ENCODE measurements at regions not wholly inside any gene's neighbourhood (a gene's known extent, or its start where the extent isn't known, plus 50 kb on each side); places are given as distances from the start of the nearest gene placed in this dataset.
"Not testable (repeated sequence)": the region's sequence is repeated elsewhere in the genome, so short reads cannot be mapped to it uniquely, and the experiment has no call there.

DNA sequence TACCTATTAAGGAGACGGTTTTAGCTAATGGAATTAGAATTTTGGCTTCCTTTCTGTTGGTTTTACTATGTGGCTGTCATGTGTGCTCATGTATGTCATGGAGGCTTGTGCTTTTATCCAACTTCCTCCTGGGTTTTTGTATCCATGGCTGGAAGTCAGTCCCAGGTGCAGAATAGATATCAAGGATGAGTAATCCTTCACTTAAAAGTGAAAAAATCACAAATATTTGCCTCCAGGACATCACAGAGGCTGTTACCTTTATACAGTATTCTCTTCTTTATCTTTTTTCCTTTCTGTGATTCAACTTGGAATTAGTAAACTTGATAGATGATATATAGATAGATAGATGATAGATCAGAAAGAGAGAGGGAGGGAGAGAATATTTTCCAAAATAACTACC is 706.8 kb downstream of the GALC start:
- no peak for DNase-seq

- no peak for DNase-seq
Observed at GRCh38 chr14:87285506-87285905, 707.5 kb downstream of the GALC start.

DNA sequence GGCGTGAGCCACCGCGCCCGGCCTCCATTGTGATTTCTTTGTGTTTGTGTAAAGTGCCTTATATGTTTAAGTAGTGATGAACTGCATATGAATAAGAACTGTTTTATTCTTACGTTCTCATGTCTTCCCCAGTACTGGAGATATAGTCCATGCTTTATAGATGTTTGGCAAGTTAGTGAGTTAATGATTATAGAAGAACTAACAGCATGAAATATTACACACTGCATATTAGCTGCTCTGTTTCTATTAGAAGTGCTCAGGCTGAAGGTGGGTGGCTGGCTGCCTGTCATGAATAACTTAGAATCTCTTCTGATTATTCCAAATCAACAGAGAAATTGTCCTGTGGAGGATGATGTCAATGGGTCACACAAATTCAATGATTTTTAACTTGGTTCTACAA is 709.4 kb downstream of the GALC start:
- DNase-seq, result no peak

DNA sequence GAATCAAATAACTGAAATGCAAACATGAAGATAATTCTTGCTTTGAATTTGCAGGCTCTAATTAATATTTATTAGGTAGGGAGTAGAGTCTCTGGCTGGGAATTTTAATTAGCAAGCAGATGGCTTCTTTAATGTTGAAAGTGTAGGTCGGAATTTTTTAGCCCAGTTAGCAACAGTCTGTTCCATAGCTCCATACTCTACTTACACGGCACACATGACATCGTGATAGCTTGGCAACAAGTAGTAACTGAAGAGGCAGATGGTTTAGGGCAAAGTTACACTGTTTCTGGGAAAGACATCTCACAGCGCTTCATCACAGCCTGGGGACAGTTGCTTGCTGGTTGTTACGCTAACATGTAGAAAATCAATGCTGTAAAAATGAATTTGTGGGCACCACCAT is 710.7 kb downstream of the GALC start:
- no peak for DNase-seq

GRCh38 chr14:87278415-87278814 is 714.6 kb downstream of the GALC start:
- no peak for DNase-seq

DNA sequence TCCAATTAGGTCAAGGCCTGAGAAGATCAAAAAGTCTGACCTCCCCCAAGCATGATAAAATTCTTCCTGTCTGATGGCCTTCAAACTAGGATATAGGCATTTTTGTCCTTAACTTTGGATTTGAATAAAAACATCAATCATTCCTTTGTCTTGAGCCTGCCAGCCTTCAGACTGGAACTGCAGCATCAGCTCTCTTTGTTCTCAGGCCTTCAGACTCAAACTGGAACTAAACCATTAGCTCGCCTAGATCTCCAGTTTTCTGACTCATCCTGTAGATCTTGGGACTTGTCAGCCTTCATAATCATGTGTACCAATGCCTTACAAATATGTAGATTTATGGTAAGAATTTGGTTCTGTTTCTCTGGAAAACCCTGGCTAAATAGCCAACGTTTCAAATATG is 721.7 kb downstream of the GALC start:
- no peak for DNase-seq

DNA sequence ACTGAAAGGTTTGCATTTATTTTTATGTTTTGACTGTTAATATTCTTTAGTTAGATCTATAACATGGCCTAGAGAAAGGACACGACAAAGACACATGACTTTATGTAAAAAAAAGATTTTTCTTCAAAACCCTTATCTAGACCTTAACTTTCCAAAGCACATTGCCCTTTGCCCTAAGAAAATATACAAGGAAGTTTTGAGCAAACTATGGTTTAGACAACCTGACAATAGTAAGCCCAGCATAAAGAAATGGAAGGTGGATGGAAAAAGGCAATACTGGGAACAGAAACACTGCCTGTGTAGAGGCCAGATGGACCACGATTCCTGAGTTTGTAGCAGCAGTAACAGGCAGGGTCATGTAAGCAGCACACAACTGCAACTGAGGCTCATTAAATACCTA is 724.0 kb downstream of the GALC start:
- DNase-seq, result no peak

- no peak for DNase-seq
Observed at GRCh38 chr14:87264796-87265195, 728.2 kb downstream of the GALC start.

GRCh38 chr14:87264272-87264785 is 728.7 kb downstream of the GALC start:
- no peak for DNase-seq

DNA sequence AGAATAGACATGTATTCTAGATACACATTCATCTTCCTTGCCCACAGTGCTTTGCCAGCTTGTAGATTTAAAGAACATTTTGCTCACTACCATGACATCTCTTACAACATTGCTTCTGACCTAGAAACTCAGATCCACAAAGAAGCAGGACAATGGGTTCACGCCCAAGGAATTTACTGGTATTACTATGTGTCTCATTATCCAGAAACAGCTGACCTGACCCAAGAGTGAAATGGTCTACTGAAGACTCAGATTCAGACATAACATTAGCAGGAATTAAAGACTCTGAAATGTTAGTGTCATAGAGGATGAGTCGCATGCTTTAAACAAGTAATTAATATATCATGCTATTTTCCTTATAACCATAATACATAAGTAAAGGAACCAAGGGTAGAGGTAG is 731.4 kb downstream of the GALC start:
- no peak for DNase-seq

- no peak for DNase-seq
Observed at GRCh38 chr14:87260460-87260859, 732.5 kb downstream of the GALC start.

DNA sequence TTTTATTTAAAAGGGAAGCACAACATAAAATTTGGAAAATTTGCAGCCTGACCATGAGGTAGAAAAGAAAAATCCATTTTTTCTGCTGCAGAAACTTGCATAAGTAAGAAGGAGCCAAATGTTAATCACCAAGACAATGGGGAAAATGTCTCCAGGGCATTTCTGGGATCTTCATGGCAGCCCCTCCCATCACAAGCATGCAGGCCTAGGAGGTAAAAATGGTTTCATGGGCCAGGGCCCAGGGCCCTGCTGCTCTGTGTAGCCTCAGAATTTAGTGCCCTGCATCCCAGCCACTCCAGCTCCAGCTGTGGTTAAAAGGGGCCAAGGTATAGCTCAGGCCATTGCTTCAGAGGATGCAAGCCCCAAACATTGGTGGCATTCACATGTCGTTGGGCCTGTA is 735.6 kb downstream of the GALC start:
- DNase-seq, result no peak

GRCh38 chr14:87255058-87255457 is 737.9 kb downstream of the GALC start:
- DNase-seq, result no peak

GRCh38 chr14:87254331-87254874 is 738.6 kb downstream of the GALC start:
- DNase-seq, result no peak

DNA sequence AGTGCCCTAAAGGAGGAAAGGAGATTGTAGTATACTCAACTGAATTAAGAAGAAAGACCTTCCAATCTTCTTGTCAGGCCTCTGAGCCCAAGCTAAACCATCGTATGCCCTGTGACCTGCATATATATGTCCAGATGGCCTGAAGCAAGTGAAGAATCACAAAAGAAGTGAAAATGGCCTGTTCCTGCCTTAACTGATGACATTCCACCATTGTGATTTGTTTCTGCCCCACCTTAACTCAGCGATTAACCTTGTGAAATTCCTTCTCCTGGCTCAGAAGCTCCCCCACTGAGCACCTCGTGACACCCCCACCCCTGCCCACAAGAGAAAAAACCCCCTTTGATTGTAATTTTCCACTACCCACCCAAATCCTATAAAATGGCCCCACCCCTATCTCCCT is 739.2 kb downstream of the GALC start:
- DNase-seq, result not testable (repeated sequence)

DNA sequence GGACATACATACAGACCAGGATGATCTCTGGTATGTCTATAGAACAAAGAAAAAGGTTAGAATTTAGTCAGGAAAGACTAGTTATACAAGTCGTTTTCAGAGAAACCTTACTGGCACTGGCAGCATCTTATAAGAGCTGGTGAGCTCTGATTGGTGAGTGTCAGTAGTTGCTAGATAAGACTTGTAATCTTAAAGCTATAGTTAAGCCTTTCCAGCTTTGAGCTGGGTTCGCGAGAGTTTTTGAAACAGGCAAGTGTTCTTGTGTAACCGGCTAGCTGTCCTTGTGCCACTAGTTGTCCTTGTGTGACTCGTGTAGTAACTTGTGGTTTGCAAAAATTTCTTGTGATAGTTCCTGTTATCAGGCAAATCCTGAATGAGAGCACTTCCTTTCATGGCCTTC is 740.9 kb downstream of the GALC start:
- DNase-seq, result no peak

DNA sequence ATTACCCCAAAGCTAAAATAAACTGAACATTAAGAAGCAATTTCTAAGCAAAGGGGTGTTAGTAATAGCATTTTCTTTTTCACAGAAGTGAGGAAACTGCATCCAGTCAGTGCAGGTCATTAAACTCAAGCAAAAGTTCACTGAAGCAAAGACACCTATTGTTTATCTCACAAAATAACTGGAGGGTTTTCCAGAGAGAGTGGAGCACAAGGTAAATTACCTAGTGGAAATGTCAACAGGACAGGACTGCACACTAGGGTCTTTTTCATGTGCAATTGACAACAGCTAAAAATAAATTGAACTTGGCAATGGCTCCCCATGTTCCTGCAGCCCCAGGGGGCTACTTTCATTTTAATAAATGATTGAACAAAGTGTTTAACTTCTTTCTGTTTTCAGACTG is 742.0 kb downstream of the GALC start:
- no peak for DNase-seq

DNA sequence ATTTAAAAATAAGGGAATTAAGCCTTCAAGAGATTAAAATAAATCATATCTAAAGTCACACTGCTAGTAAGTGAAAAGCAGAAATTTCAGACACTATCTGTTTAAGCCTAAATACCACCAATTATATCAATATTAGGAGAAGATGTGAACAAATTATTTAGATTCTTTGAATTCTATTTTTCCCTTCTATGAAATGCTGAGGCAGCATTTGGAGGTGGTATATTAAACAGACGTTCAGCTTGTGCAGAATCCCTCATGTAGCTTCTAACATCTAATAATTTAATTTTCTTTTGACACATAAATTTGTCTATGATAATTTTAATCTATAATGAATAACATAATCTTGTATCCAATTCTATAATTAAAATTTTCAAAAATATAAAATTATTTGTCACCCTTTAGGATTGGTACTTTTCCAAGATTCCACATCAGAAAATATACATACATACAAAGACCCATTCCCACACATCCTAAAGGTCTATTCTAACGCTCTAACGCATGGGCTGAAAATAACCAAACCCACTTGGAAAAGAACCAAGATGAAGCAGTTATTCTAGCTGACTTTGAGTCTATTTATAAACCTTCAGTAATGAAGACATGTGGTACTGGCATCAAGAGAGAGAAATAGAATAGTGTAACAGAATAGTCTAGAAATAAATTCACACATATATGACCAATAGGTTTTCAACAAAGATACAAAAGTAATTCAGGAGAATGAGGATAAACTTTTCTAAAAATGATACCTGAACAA is 751.8 kb downstream of the GALC start:
- no peak for DNase-seq

DNA sequence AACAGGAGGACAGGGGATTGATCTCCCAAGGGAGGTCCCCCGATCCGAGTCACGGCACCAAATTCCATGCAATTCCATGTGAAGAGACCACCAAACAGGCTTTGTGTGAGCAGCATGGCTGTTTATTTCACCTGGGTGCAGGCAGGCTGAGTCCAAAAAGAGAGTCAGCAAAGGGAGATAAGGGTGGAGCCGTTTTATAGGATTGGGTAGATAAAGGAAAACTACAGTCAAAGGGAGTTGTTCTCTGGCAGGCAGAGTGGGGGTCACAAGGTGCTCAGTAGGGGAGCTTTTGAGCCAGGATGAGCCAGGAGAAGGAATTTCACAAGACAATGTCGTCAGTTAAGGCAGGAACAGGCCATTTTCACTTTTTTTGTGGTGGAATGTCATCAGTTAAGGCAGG is 752.7 kb downstream of the GALC start:
- not testable (repeated sequence) for DNase-seq

- no peak for DNase-seq
Observed at GRCh38 chr14:87233806-87234384, 759.1 kb downstream of the GALC start.

- no peak for DNase-seq
Observed at GRCh38 chr14:87233266-87233665, 759.7 kb downstream of the GALC start.

- DNase-seq, result no peak
Observed at GRCh38 chr14:87231336-87232026, 761.5 kb downstream of the GALC start.

GRCh38 chr14:87230726-87231125 is 762.3 kb downstream of the GALC start:
- DNase-seq, result no peak

DNA sequence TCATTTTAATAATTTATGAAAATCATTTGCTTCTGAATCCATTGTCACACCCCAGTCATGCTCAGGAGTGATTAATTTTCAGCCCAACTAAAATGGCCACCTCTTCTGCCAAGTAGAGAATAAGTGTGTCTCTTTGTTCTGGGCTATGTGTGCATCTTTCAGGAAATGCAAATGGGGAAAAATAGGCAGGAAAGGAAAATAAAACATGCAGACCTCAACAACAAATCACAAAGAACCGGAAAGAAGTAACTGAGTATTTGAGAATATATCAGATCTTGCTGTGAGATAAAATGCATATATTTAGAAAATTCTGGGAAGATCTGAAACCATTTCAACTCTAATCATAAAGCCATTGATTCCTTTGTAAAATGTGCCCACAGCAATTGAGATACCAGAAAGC is 763.9 kb downstream of the GALC start:
- DNase-seq, result no peak
